Peyer's patch (tissue), 4 donors: ENCODE measurements at regions not wholly inside any gene's neighbourhood (a gene's known extent, or its start where the extent isn't known, plus 50 kb on each side); places are given as distances from the start of the nearest gene placed in this dataset.
A peak's percentile ranks its signal among the peaks of the same experiment; 100 is the strongest.

Experiments used
- DNase-seq, 3 donors: peaks; one replicate each; pipeline ENCODE4 v3.0.0-alpha.2; 2017 to 2019
- H3K27ac ChIP-seq, 4 donors: fragments of 200-600 bp; sonication (generic); one replicate each; pipeline ENCODE4 v1.5.1; 2016 to 2019
- H3K27me3 ChIP-seq, 2 donors: fragments of 200-600 bp; sonication (generic); one replicate each; pipeline ENCODE4 v1.5.1; 2019
- H3K36me3 ChIP-seq, 3 donors: fragments of 200-600 bp; sonication (generic); one replicate each; pipeline ENCODE4 v1.5.1; 2016 to 2019
- H3K4me1 ChIP-seq, 4 donors: fragments of 200-600 bp; sonication (generic); one replicate each; pipeline ENCODE4 v1.5.1; 2016 to 2019
- H3K4me3 ChIP-seq, 4 donors: fragments of 200-600 bp; sonication (generic); 1 replicate in 3 of 4; 2 replicates in 1 of 4; pipeline ENCODE4 v1.5.1; 2016 to 2019; ENCODE audit warnings: mild to moderate bottlenecking in 1 of 4
- H3K9me3 ChIP-seq, 4 donors: fragments of 200-600 bp; sonication (generic); one replicate each; pipeline ENCODE4 v1.5.1; 2016 to 2019; ENCODE audit warnings: mild to moderate bottlenecking in 1 of 4
- POLR2A ChIP-seq, 2 donors: fragments of 450-650 bp; IDR thresholded peaks; one replicate each; pipeline ENCODE4 v1.5.1; 2017; ENCODE audit warnings: antibody characterized with exemption in 2 of 2, mild to moderate bottlenecking in 2 of 2, moderate library complexity in 2 of 2
- TF ChIP-seq, protein P1 (sequence below), 6 experiments: fragments of 450-650 bp in 4 of 6; fragments of 200-600 bp in 2 of 6; sonication (generic) in 1 of 6; IDR thresholded peaks; one replicate each; pipeline ENCODE4 v1.5.1; 2017 to 2019; ENCODE audit warnings: antibody characterized with exemption in 6 of 6, mild to moderate bottlenecking in 3 of 6, moderate library complexity in 1 of 6

DNA sequence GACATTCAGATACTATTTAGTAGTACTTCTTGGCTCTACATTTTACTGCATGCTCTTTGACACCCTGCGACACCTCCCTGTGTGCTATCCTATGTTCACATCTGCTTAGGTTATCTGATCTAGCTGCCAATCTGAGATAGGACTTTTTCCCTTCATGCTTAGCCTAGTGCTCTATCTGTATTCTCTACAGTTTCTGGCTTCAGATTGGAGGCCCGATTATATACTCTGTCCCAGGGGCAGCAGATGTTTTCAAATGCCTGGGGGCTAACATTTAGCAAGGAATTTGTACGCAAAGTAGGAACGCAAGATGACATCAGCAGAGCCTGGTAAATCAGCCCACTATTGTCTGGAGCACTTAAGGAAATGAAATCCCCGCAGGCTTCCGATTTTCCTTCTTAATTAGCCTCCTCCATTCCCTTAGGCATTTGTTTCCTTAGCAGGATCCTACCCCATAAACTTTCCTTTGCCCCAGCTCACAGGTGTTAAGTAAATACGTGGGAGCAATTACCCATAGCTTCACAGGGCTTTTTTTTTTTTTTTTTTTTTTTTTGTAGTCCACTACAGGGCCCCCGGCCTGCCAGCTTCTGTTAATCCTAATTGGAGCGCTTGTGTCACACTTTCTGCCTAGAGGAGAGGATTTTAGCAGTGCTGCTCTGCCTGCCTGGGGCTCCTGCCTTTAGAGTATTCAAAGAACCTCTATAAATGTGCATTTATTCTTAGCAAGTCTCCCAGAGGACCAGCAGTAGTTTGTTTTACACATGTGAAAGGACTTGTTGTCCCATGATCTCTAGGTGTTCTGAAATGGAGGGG is 61.1 kb upstream of the LPAR1 start:
- no peaks in the 10 kb centered on the region for H3K27me3 ChIP-seq
- H3K9me3 ChIP-seq = no peaks in the 10 kb centered on the region
- TF ChIP-seq, protein P1, sequence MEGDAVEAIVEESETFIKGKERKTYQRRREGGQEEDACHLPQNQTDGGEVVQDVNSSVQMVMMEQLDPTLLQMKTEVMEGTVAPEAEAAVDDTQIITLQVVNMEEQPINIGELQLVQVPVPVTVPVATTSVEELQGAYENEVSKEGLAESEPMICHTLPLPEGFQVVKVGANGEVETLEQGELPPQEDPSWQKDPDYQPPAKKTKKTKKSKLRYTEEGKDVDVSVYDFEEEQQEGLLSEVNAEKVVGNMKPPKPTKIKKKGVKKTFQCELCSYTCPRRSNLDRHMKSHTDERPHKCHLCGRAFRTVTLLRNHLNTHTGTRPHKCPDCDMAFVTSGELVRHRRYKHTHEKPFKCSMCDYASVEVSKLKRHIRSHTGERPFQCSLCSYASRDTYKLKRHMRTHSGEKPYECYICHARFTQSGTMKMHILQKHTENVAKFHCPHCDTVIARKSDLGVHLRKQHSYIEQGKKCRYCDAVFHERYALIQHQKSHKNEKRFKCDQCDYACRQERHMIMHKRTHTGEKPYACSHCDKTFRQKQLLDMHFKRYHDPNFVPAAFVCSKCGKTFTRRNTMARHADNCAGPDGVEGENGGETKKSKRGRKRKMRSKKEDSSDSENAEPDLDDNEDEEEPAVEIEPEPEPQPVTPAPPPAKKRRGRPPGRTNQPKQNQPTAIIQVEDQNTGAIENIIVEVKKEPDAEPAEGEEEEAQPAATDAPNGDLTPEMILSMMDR (IDR thresholded peaks at IDR 0.05) = no peak
- no peak for TF ChIP-seq POLR2A (IDR thresholded peaks at IDR 0.05)
- no peaks in the 10 kb centered on the region for H3K4me1 ChIP-seq
- DNase-seq = no peak
- no peaks in the 10 kb centered on the region for H3K36me3 ChIP-seq
- no peak overlapping the region for H3K27ac ChIP-seq
- no peak overlapping the region for H3K4me3 ChIP-seq

DNA sequence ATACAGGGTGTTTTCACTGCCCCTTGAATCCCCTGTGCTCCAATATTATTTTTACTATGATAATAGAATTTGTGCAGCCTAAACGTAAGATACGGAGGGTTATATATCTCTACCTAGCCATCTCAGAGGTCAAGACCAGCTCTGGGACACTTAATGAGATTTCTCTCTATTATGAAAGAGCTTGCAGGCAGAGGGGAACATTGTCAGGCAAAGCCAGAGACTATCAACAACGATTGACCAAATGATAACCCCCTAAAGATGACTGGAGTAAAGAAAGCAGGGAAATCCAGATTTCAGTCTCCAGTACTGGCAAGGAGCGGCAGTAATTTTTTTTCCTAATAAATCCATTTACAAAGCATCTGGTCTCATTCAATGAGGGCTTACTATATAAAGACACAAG is 59.8 kb upstream of the LPAR1 start:
- H3K27ac ChIP-seq = no peak overlapping the region
- H3K4me3 ChIP-seq = no peak overlapping the region
- no peaks in the 10 kb centered on the region for H3K27me3 ChIP-seq
- no peak for TF ChIP-seq POLR2A (IDR thresholded peaks at IDR 0.05)
- TF ChIP-seq, protein P1 (IDR thresholded peaks at IDR 0.05) = no peak
- no peaks in the 10 kb centered on the region for H3K9me3 ChIP-seq
- H3K4me1 ChIP-seq = no peaks in the 10 kb centered on the region
- DNase-seq = no peak
- no peaks in the 10 kb centered on the region for H3K36me3 ChIP-seq

DNA sequence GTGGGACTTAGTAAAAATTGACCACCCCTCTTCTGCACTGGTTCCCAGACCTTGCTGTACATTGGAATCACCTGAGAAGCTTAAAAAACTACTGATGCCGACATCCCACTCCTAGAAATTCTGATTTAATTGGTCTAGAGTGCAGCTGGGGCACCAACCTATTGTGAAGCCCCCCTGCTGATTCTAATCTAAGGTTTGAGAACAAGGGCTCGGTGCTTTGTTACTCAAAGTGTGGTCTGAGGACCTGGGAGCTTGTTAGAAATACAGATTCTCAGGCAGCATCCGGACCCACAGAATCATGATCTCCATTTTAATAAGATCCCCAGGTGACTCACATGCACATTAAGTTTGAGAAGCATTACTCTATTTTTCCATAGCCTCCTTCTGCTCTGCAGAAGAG is 57.8 kb upstream of the LPAR1 start:
- no peak for DNase-seq

DNA sequence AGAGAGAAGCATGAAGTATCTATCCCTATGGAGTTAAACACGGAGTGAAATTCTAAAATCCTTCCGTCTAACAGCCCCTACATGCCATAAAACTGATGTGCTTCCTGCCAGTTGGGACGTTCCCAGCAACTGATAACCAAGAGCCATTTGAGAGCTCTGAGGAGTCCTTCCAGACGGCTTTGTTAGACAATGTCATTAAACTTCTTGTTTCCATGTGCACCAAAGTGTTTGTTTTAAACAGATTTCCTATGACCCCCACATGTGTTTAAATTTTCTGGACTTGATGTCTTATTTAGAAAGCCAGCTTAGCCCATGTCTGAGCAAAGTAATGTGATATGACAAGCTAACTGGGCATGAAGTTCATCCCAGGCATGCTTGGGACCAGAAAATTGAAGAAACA is 57.2 kb upstream of the LPAR1 start:
- Histone ChIP-seq H3K36me3 (no peaks in the 10 kb centered on the region), H3K9me3 (no peaks in the 10 kb centered on the region), H3K27me3 (no peaks in the 10 kb centered on the region), H3K27ac (peak overlapping the region in 1 of 4 donors; percentile 12), H3K4me1 (no peaks in the 10 kb centered on the region), H3K4me3 (no peak overlapping the region)
- no peak for DNase-seq
- TF ChIP-seq POLR2A (IDR thresholded peaks at IDR 0.05) = no peak
- TF ChIP-seq, protein P1 (IDR thresholded peaks at IDR 0.05) = no peak

More for the DNA sequence above, 57.8 kb upstream of the LPAR1 start:
- Histone ChIP-seq H3K36me3 (no peaks in the 10 kb centered on the region), H3K4me1 (no peaks in the 10 kb centered on the region), H3K27me3 (no peaks in the 10 kb centered on the region), H3K9me3 (no peaks in the 10 kb centered on the region), H3K4me3 (no peak overlapping the region), H3K27ac (no peak overlapping the region)
- TF ChIP-seq, protein P1 (IDR thresholded peaks at IDR 0.05) = no peak
- TF ChIP-seq POLR2A (IDR thresholded peaks at IDR 0.05) = no peak

DNA sequence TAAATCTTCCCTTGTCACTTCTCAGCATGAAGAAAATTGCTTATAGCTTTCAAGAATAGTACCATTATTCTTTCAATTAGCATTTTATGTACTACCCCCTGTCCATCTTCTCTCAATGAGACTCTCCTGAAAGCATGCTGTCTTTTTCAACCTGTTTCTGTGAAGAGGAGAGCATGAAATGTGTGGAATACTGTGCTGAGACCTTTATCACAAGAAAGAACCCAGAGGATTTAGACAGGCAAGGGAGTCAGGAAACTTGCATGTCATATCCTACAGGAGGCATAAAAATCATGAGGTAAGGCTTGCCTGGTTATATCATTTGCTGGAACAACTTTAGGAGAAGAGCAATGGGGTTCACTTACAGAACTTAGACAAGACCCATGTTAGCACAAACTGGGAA is 56.7 kb upstream of the LPAR1 start:
- Histone ChIP-seq H3K36me3 (no peaks in the 10 kb centered on the region), H3K4me1 (no peaks in the 10 kb centered on the region), H3K27me3 (no peaks in the 10 kb centered on the region), H3K9me3 (no peaks in the 10 kb centered on the region), H3K4me3 (no peak overlapping the region), H3K27ac (peak overlapping the region in 2 of 4 donors; percentile 12 to 26)
- no peak for DNase-seq
- TF ChIP-seq POLR2A (IDR thresholded peaks at IDR 0.05) = no peak
- TF ChIP-seq, protein P1 (IDR thresholded peaks at IDR 0.05) = no peak
